ENCODE measurements at regions not wholly inside any gene's neighbourhood (a gene's known extent, or its start where the extent isn't known, plus 50 kb on each side); places are given as distances from the start of the nearest gene placed in this dataset.

- TF ChIP-seq CBX3 (IDR thresholded peaks at IDR 0.05; ENCODE audit: low read depth), result no peak
- no peak for TF ChIP-seq POLR2AphosphoS5 (IDR thresholded peaks at IDR 0.05; ENCODE audit: low read depth, low read length)
- TF ChIP-seq CTCF (IDR thresholded peaks at IDR 0.05 in 2 of 3, conservative IDR thresholded peaks at IDR 0.05 in 1 of 3; ENCODE audit: borderline replicate concordance in 1 of 3, insufficient read depth in 1 of 3, low read depth in 2 of 3, low read length in 2 of 3), result no peak
- TF ChIP-seq SIN3A (IDR thresholded peaks at IDR 0.05; ENCODE audit: low read depth), result no peak
- TF ChIP-seq ZBTB33 (IDR thresholded peaks at IDR 0.05; ENCODE audit: extremely low read depth, insufficient replicate concordance, low read length), result no peak
- TF ChIP-seq ZFX (IDR thresholded peaks at IDR 0.05), result no peak
- no peak for TF ChIP-seq POLR2A (IDR thresholded peaks at IDR 0.05; ENCODE audit: borderline replicate concordance, extremely low read depth, insufficient read depth, insufficient read length)
- no peak for TF ChIP-seq EZH2 (IDR thresholded peaks at IDR 0.05)
- TF ChIP-seq YY1 (IDR thresholded peaks at IDR 0.05; ENCODE audit: extremely low read depth, insufficient replicate concordance, low read depth, low read length), result no peak
- TF ChIP-seq ATF3 (IDR thresholded peaks at IDR 0.05), result no peak
- TF ChIP-seq TCF7L2 (IDR thresholded peaks at IDR 0.05; ENCODE audit: borderline replicate concordance, extremely low read depth, insufficient read depth, insufficient read length), result no peak
- TF ChIP-seq SP1 (IDR thresholded peaks at IDR 0.05; ENCODE audit: low read depth), result no peak
- no peak for TF ChIP-seq EZH2phosphoT487 (IDR thresholded peaks at IDR 0.05; ENCODE audit: borderline replicate concordance)
- TF ChIP-seq MAX (IDR thresholded peaks at IDR 0.05), result no peak
These were observed 762.8 kb downstream of the GATA3 start for GRCh38 chr10:8817299-8817698.

Data from HCT116 (cell line).